Hippocampal formation (tissue), 2 donors: ENCODE measurements at regions not wholly inside any gene's neighbourhood (a gene's known extent, or its start where the extent isn't known, plus 50 kb on each side); places are given as distances from the start of the nearest gene placed in this dataset.

Experiments used
- DNase-seq, 2 donors: peaks; one replicate each; lab custom pipeline; 2025; lab: John Stamatoyannopoulos, UW

DNA sequence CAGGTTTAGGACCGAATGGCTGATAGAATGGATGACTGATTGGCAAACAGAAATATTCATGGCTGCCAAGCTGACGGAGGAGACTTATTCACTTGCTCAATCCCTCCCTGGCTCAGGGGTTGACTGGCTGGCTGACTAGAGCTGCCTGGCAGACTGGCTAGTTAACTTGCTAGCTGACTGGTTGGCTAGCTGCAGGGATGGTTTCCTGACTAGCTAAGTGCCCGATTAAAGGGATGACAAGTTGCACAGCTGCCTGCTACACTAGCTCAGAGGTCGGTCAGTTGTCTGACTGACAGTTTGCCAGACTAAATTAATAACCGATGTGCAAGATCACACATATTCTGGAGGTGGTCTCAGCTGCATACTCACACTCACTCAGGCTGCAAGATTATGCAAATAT, 1208.4 kb upstream of the CDH8 start:
- no peak for DNase-seq

DNA sequence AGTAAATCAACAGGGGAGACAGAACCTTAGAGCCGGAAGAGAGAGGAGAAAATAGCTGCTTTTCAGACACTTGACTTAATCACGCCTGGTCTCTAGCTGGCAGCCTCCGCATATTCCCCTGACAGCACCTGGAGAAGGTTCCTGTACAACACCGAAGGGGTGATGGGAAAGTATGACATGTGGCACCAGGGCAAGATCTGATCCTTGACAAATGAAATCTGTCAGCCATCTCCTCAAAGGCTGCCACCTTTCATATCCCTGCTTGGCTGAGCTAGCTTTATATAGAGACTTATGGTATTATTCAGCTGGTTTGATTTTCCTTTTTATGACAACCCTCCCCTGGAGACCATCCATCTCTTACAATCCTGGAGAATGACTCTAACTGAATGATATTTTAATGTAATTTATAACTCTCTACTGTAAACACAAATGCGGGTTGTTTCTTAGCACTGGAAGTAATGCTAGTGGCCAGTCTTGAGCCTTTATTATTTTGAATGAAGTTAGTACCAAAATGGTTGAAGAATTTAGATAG, 1205.3 kb upstream of the CDH8 start:
- DNase-seq: no peak

DNA sequence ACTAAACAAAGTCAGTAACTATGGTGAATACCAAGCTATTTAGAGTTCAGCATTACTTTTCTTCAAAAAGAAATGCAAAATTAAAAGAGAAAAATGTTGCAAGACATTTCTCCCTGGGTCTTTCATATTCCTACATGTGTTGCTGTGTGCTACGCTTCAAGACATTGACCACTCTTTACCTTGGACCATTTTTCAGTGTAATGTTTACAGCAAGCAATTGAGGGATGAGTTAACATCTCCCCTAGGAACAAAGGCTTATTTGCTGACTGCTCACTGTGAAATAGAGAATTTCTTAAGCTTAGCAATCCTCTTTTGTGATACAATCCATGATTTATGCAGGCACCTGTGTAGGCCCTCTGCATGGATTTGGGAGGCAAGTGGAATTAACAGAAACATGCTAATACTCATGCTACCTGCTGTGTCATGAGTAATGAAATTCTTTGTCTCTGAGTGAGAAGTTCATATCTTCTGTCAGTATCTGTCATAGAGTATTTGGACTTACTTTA, 1202.9 kb upstream of the CDH8 start:
- DNase-seq: no peak

DNA sequence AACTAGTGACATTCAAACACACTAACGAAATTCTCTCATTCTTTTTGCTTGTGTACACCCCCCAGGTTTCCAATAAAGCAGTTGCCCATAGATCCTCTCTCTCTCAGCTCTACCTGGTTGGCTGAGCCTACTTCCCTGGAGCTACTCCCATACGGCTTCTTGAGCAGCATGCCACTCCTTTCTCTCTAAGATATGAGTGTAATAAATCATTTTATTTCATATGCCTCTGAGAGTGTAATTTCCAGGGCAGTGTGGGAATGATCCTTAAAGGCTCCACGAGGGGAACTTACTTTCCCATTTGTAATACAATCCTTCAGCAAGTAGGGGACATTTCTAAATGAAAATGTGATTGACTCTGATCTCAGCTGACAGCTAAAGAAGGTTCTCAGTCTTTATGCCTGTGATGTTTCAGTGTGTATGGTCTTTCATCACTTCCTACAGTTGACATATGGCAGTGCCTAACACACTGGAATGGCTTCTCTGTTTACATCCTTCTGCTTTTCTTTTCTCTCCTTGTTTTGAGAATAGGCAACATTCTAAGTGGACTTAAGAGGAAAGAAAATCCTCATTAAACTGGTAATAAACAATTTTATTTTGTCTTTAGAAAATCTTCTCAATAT, 1194.3 kb upstream of the CDH8 start:
- DNase-seq: no peak

DNA sequence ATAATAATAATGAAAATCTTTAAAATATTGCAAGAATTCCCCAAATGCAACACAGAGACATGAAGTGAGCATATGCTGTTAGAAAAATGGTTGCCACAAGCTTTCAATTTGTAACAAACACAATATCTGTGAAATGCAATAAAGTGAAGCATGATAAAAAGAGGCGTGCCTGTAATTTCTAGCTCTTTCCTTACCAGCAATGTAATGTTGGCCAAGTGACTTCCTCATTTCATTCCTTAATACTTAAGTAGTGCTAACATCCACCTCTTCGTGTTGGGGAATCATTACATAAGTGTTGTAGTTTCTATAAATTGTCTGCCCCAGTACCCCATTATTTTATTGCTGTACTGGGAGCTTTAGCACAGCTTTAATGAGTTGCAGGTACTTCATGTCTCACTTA, 1192.0 kb upstream of the CDH8 start:
- no peak for DNase-seq

DNA sequence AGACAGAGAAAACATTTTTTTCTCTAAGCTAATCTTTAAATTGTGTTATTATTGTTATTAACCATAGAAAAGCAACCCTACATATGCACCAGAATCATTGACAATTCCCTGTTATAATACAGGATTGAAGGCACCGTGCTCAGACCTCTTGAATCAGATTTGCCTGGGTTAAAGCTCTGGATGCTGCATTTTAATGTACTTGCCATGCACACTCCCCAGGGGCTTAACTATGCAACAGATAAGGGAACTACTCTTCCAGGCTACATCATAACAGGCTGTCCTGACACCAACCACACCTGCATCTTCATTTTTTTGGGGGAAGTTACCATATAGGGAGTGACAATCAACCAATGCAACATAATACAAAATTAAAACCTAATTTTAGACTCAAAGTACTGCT, 1187.6 kb upstream of the CDH8 start:
- no peak for DNase-seq

DNA sequence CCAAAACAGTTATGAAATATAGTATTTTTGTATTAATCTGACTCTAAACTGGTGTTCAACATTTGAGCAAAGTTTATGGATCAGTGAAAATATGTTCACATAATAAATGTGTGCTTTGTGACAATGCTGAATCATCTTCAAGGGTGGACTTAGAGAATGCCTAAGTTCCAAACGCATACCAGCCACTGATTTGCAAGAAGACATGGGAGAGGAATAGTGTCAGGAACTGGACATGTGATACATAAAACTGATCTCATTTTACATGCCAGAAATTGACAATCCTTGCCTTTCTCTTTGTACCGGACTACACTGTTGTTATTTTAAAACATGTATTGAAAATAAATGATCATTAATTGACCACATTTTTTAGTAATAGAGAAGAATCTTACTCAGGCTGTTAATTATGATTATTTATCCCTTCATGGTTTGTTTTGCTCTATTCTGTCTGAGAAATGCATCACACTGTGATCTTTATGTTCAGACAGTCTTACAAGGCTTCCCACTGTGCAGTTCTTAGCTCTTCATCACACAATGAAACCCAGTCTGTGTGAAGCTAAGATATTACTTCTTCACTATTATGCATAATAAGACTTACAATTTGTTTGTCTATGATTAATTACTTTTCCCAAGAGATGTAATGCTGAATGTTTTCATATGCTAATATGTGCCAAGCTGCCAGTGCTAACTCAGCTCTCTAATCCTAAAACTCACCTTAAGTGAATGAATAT, 1180.6 kb upstream of the CDH8 start:
- no peak for DNase-seq

DNA sequence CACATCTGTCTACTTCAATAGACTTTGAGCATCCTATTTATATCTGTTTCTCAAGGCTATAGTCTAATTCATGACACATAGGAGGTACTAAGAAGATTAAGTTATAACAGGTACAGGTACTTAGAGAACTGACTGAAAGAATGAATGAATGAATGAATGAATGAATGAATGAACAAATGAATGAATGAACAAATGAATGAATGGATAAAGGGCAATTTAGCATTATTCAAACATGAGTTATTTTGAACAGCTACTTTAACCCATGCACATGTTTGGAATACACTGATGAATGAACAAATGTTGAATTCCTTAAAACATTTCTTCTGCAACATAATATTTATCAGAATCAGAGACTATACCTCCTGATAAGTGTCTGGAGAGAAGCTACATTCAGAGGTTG, 1165.6 kb upstream of the CDH8 start:
- DNase-seq: no peak

DNA sequence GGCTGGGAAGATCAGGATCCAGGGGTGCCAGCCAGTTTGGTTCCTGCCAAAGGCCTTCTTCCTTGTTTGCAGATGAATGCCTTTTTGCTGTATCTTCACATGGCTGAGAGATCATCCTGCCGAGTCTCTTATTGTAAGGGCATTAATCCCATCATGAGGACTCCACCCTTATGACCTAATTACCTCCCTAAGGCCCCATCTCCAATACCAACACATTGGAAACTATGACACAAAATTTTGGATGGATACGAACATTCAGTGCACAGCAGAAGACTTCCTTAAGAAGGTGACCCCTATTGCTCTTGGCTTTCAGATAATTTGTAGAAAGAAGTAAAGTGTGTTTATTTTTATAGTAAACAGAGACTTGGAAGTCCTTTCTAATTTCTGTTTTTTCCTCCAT, 1164.7 kb upstream of the CDH8 start:
- DNase-seq: no peak

DNA sequence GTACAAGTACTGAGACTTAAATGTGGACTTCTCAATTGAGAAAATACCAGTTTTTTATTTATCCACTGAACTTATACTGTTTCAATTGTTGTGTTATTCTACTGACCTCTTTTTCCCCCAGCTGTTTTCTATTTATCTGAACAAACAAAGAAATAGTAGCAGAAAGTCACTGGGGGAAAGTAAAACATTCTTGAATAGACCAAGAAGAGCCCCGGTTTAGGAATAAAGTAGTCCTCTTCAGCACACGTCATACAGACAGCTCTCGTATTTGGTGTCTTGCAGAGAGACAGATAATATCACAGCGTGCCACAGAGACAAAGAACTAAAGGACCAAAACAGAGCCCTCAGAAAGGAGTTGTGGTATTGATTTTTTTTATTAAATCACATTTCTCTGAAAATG, 1159.1 kb upstream of the CDH8 start:
- DNase-seq: no peak

DNA sequence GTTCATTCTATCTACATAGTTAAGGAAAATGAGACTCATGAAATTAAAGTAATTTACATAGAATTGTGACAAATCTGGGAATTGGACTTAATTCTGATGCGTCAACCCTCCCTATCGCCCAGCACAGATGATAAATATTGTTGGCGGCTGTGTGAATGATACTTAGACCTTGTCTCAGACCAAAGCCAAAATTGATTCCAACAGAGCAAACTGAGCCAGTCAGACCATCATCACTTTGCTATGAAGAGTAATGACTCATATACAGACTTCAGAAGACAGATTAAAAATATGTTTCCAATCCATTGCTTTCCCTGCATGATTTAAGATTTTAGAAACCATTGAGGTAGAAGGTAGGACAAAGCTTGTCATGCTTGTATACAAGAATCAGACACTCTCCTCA, 1156.7 kb upstream of the CDH8 start:
- DNase-seq: no peak

DNA sequence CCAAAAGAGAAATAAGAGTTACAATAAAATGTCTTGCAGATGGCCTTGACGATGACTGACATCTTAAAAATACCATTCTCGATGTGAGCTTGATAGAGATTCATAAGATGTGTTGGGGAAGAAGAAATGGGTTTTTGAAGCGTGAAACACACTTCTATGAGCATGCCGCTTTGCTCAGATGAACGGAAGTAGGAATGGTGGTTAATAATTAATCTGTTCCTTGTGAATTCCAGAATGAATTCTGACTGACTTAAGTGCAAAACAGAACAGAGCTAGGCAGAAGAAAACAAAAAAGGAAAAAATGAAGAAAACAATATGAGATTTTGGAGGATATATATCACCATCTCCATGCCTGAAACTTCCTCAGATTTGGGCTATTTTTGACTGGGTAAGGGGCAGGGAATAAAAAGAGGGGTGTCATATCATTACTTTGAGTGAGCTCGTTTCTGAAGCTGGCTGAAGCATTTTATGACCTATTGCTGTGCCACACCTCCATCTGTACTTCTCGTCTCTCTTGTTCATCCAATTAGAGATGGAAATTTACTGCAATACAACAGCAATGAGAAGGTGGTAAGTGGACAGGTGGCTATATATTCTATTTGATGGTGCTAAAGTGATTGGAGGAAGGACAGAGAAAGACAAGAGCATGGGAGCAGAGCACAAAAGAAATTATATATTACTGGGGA, 1152.0 kb upstream of the CDH8 start:
- DNase-seq: no peak

DNA sequence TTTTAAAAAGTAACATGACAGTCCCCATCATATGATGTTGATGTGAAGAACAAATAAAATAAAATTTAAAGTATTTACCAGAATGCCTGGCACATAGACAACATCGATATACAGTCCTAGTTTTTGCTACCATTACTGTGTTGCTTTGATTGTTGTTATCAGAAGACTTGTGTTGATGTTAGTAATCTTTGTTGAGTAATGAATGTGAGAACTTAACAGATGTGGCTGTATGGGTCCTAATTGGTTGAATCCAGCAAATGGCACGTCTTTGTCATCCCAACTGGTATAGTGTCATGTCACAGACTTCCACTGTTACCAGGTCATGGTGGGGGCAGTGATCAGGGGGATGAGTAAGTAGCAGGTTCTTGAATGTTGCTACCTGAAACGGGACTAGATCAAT, 1151.4 kb upstream of the CDH8 start:
- no peak for DNase-seq

DNA sequence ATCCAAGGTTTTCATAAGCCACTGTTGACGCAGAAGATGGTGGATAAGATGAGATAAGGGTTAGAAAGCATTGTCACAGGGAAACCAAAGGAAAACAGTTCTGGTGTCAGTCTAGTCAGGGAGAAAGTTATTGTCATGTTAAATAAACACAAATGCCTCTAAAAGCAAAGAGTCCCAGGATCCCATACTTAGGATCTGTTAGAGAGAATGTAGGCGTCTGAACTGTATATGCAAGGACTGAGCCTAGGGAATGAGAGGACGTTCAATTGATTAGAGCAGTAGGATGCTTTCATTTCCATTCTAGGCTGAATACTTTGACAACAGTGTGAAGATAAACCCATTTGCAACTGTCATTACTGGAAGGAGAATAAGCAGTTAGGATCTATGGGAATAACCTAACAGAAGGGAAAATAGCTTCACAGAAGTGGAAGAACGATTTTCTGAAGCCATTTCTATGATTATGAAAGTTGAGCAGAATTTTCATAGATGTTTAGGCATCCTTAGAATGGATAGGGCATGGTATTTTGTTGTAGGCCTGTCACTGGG, 1149.1 kb upstream of the CDH8 start:
- no peak for DNase-seq

DNA sequence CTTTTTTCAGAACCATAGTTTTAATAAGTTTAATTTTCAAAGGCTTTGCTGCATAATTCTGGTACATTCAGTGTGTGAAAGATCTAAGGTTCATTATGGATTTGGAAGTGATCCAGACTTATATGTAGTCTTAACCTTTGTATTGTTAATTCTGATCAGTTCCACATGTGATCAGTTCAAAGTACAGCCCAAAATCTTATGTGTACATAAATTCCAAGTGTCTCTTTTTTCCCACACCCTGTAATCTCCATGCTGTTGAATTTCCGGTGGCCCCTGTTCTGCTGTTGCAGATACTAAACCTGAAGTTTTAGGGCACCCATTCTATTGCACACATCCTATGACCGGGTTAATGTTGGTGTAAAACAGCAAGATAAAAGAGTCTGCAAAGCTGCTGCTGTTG, 1147.5 kb upstream of the CDH8 start:
- DNase-seq: no peak

DNA sequence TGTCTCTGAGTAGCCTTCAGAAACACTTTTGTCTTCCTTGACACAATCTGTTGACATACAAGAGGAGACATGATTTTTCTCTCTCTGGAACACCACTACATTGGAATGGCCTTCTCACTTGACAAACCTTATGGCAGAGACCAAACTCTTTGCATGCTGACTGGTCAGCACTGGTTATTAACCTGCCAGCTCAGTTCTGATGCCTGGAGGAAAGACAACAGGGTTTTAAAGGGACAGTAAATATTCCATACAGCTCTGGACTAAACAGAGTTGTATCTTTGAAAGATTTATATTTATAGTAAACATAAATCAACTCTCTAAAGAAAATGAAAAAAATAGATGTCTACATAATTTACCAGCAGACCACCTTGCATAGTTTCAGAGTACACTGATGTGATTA, 1139.1 kb upstream of the CDH8 start:
- DNase-seq: no peak

DNA sequence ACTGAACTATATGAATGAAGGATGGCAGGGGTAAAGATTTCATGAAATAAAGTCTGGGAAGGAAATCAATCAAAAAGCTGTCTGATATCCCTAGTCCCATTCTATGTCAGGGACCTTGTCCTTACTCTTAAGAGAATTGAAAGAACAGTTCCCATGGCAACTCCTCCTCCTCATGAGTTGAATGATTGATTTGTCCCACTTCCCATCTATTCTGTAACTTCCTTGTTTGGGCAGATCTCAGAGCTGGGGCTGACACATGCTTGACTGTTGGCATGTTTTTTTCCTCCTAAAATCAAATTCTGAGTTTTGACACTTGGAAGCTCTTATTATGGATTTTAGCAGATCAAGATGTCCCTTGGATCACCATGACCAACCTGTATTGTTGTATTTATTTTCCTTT, 1138.6 kb upstream of the CDH8 start:
- no peak for DNase-seq

DNA sequence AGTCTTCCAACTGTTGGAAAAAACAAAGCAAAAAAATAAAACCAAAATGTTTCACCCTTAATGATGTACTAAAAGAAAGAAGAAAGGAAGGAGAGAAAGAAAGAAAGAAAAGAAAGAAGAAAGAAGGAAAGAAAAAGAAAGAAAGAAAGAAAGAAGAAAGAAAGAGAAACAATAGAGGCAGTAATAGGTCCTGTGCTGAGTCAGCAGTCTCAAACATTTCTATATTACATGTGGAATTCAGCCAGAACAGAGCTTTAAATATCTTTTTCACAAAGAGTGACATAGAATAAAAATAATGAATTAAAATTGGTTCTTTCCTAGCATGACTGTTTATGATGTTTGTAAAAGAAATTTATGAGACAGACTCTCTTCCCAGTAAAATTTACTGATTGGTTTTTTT, 1135.3 kb upstream of the CDH8 start:
- DNase-seq: no peak

DNA sequence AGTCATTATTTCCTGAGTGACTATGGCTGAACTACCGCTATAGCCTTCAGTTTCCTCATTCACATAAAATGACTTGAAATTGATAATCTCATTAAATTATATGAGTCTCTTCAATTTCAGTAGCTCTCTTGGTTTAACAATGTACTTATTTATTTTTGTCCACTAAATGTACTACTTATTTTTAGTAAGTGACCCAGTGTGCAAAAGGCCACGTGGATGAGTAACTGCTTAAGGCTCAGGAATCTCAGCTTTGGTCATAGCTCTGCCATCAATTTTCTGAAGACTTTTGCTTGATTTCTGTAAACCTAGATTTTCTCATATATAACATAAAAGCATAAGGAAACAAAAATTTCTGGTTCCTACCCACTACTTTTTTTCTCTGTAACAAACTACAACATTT, 1132.9 kb upstream of the CDH8 start:
- no peak for DNase-seq

DNA sequence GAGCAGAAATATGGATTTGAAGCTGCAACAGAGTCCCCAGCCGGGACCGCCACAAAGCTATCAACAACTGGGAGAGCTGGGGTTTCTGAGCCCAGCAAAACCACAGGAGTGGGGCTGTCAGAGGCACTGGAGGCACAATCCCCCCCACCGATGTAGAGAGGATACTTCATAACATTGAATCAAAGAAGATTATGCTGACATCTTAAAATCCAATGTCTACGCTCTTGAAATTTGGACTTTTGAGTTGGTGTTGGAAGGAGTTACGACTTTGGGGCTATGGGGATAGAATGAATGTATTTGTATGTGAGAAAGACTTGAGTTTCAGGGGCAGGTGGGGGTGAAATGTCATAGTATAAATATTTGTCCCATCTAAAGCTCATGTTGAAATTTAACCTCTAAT, 1121.6 kb upstream of the CDH8 start:
- no peak for DNase-seq

DNA sequence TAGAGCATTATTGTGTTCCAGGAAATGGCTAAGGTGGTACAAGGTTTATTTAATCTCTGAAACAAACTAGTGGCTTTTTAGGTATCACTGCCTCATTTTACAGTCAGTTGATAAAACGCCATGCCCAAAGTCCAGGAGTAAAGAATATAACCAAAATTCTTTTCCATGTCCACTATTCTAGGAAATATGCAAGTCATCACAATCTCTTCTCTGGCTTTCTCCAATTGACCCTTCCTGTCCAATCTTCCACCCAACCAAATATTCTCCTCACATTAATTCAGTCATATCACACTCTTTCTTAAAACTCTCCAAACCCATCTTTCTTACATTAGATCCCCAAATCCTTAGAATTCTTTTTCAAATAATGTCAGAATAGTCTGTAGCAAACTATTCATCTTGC, 1110.0 kb upstream of the CDH8 start:
- no peak for DNase-seq

DNA sequence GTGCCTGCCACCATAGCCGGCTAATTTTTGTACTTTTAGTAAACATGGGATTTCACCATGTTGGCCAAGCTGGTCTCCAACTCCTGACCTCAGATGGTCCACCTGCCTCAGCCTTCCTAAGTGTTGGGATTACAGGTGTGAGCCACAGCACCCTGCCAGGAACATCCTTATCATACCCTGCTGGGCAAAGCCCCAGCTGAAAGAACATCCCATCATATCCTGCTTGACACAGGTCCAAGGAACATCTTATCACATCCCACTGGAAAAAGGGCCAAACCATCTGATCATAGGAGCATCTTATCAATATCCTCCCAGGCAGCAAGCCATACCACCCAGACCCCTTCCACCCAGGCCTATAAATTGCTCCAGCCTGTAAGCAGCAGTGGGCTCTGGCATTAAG, 1109.2 kb upstream of the CDH8 start:
- DNase-seq: no peak

DNA sequence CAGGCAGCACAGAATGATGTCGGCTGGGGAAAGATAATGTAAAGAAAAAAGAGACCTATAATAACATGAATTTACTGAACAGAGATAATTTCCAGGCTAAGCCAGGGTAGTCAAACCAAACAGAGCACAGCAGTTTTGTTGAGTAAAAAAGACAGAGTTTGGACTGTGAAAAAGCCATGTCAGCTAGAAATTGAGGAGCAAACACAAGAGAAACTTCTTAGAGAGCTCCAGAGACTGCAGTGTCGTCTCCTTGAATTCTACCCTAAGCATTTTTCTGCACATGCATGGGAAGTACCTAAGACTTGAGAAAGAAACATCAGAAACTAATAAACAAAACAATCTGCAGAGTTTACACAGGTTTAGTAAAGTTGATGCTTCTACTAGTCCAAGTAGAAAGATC, 1098.8 kb upstream of the CDH8 start:
- no peak for DNase-seq
